ENCODE measurements at regions not wholly inside any gene's neighbourhood (a gene's known extent, or its start where the extent isn't known, plus 50 kb on each side); places are given as distances from the start of the nearest gene placed in this dataset.

- H3K79me2 ChIP-seq (ENCODE audit: insufficient read depth) = no peaks in the 10 kb centered on the region
- no peaks in the 10 kb centered on the region for H3K4me1 ChIP-seq (ENCODE audit: control insufficient read depth in 1 of 2, insufficient read depth in 2 of 2, low read depth in 1 of 2, low read length in 1 of 2)
- CTCF ChIA-PET = interaction anchor here (0.9 kb wide), 1 partner anchor 10 kb away, joined by 6 read pairs; no protein-coding TSS in a partner anchor
- no peak overlapping the region for H3K9ac ChIP-seq
- no peak overlapping the region for H3K27ac ChIP-seq (ENCODE audit: low read depth in 2 of 2, low read length in 1 of 2)
- H4K20me1 ChIP-seq (ENCODE audit: insufficient read depth) = no peaks in the 10 kb centered on the region
- H3F3A ChIP-seq (replicated peaks; ENCODE audit: insufficient read depth) = no peaks in the 10 kb centered on the region
- no peak overlapping the region for H3K4me2 ChIP-seq
- no peaks in the 10 kb centered on the region for H3K36me3 ChIP-seq (replicated peaks in 1 of 2; ENCODE audit: control insufficient read depth in 1 of 2, insufficient read depth in 2 of 2, low read length in 1 of 2)
- no peak overlapping the region for H3K4me3 ChIP-seq (ENCODE audit: low read depth in 2 of 2, low read length in 1 of 2)
- POLR2A ChIA-PET = no interaction called here
- no peak overlapping the region for H2AFZ ChIP-seq (ENCODE audit: low read depth)
- TF ChIP-seq RXRA (IDR thresholded peaks at IDR 0.05; ENCODE audit: borderline replicate concordance, low read depth) (no peak), NFIC (IDR thresholded peaks at IDR 0.05; ENCODE audit: borderline replicate concordance) (no peak), YY1 (IDR thresholded peaks at IDR 0.05; ENCODE audit: low read depth) (no peak), MEF2A (IDR thresholded peaks at IDR 0.05; ENCODE audit: borderline replicate concordance, low read depth) (no peak), REST (IDR thresholded peaks at IDR 0.05; ENCODE audit: low read depth, low read length) (no peak), FOXM1 (IDR thresholded peaks at IDR 0.05; ENCODE audit: low read depth) (no peak), TAF1 (IDR thresholded peaks at IDR 0.05; ENCODE audit: borderline replicate concordance, low read depth, low read length) (no peak), TCF12 (IDR thresholded peaks at IDR 0.05) (no peak), RFX5 (IDR thresholded peaks at IDR 0.05; ENCODE audit: low read length) (no peak), POLR2AphosphoS5 (IDR thresholded peaks at IDR 0.05; ENCODE audit: low read depth, low read length) (no peak)
- no peaks in the 10 kb centered on the region for H3K9me3 ChIP-seq
- 41% methylated on average over 6 of the region's 6 CpGs for WGBS (ENCODE audit: low lambda C conversion rate)
- DNase-seq = no peak
- H3K27me3 ChIP-seq (ENCODE audit: insufficient read depth) = no peaks in the 10 kb centered on the region
- no peaks in the 10 kb centered on the region for H3K9me2 ChIP-seq
Observed at GRCh38 chr1:165063181-165063965, 293.1 kb downstream of the LMX1A start.

DNA sequence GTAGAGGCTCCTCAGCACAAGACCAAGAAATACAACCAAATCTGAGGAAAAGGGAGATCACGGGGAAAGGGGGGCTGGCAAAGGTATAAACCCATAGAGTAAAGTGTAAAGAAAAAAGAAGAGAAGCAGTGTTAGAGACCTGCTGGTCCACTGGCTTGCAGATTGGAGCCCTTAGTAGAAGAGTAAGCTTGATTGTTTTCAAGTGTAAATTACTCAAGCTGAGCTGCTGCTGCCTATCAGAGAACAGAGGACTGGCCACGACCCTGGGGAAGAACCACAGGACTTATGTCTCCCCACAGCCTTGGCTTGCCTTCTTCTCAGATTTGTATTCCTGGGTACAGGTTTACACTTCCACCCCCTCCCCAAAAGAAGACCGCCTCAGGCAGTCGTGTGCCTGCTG, 294.2 kb downstream of the LMX1A start:
- no peak overlapping the region for H2AFZ ChIP-seq (ENCODE audit: low read depth)
- H3K9me3 ChIP-seq = no peaks in the 10 kb centered on the region
- no peaks in the 10 kb centered on the region for H3K4me1 ChIP-seq (ENCODE audit: control insufficient read depth in 1 of 2, insufficient read depth in 2 of 2, low read depth in 1 of 2, low read length in 1 of 2)
- CTCF ChIA-PET = no interaction called here
- H3K27me3 ChIP-seq (ENCODE audit: insufficient read depth) = no peaks in the 10 kb centered on the region
- no peak overlapping the region for H3K4me2 ChIP-seq
- TF ChIP-seq GATA2 (CRISPR knock-in tag; IDR thresholded peaks at IDR 0.05) (no peak), FOSL2 (IDR thresholded peaks at IDR 0.05; ENCODE audit: borderline replicate concordance, low read depth) (no peak), YY1 (IDR thresholded peaks at IDR 0.05; ENCODE audit: low read depth) (no peak), REST (IDR thresholded peaks at IDR 0.05; ENCODE audit: low read depth, low read length) (no peak), POLR2AphosphoS5 (IDR thresholded peaks at IDR 0.05; ENCODE audit: low read depth, low read length) (no peak), RFX5 (IDR thresholded peaks at IDR 0.05; ENCODE audit: low read length) (no peak), TCF12 (IDR thresholded peaks at IDR 0.05) (no peak), RXRA (IDR thresholded peaks at IDR 0.05; ENCODE audit: borderline replicate concordance, low read depth) (no peak), NRF1 (IDR thresholded peaks at IDR 0.05; ENCODE audit: low read depth, low read length) (no peak), FOXJ3 (CRISPR knock-in tag; IDR thresholded peaks at IDR 0.05) (no peak), MXI1 (IDR thresholded peaks at IDR 0.05; ENCODE audit: low read depth, low read length) (no peak), JUND (IDR thresholded peaks at IDR 0.05) (no peak)
- H3K9me2 ChIP-seq = no peaks in the 10 kb centered on the region
- no peak overlapping the region for H3K4me3 ChIP-seq (ENCODE audit: low read depth in 2 of 2, low read length in 1 of 2)
- 25% methylated on average over 4 of the region's 4 CpGs for WGBS (ENCODE audit: low lambda C conversion rate)
- H3F3A ChIP-seq (replicated peaks; ENCODE audit: insufficient read depth) = no peaks in the 10 kb centered on the region
- H3K36me3 ChIP-seq (replicated peaks in 1 of 2; ENCODE audit: control insufficient read depth in 1 of 2, insufficient read depth in 2 of 2, low read length in 1 of 2) = no peaks in the 10 kb centered on the region
- no peaks in the 10 kb centered on the region for H4K20me1 ChIP-seq (ENCODE audit: insufficient read depth)
- H3K27ac ChIP-seq (ENCODE audit: low read depth in 2 of 2, low read length in 1 of 2) = no peak overlapping the region
- no peak for DNase-seq
- POLR2A ChIA-PET = no interaction called here
- H3K79me2 ChIP-seq (ENCODE audit: insufficient read depth) = no peaks in the 10 kb centered on the region
- no peak overlapping the region for H3K9ac ChIP-seq
